Common myeloid progenitor, CD34-positive (primary cell): ENCODE measurements at regions not wholly inside any gene's neighbourhood (a gene's known extent, or its start where the extent isn't known, plus 50 kb on each side); places are given as distances from the start of the nearest gene placed in this dataset.

Source experiments
- CTCF ChIA-PET: fragments of 350-600 bp; sonication (Branson Sonifier 250); formaldehyde crosslinking; loops from one replicate; lab custom pipeline; 2021; ENCODE audit warnings: antibody characterized with exemption; lab: Charles Lee
- POLR2A ChIA-PET: fragments of 350-600 bp; sonication (Branson Sonifier 250); formaldehyde crosslinking; loops from one replicate; lab custom pipeline; 2021; ENCODE audit warnings: antibody characterized with exemption; lab: Charles Lee
- DNase-seq, 3 donors: peaks; one replicate each; pipeline versions ENCODE4 v3.0.0 to v3.0.0-alpha.2; 2013
- H3K27ac ChIP-seq, 2 experiments: 1 replicate in 1 of 2; 2 replicates in 1 of 2; pipeline ENCODE4 v1.7.0; 2013; ENCODE audit warnings: inconsistent platforms in 2 of 2, low read length in 2 of 2, mild to moderate bottlenecking in 2 of 2, low read depth in 1 of 2, moderate library complexity in 1 of 2; ENCODE audit not compliant: severe bottlenecking in 2 of 2, insufficient read depth in 1 of 2, poor library complexity in 1 of 2
- H3K27me3 ChIP-seq, 5 experiments: replicated peaks in 2 of 5; 1 replicate in 3 of 5; 2 replicates in 2 of 5; pipeline versions ENCODE4 v1.6.1 to v1.7.0; 2013; ENCODE audit warnings: low read length in 4 of 5, mild to moderate bottlenecking in 2 of 5, moderate library complexity in 2 of 5, inconsistent platforms in 1 of 5; ENCODE audit not compliant: insufficient read depth in 5 of 5, control insufficient read depth in 4 of 5
- H3K36me3 ChIP-seq, 4 experiments: 1 replicate in 2 of 4; 2 replicates in 2 of 4; pipeline versions ENCODE4 v1.6.1 to v1.7.0; 2013; ENCODE audit warnings: low read length in 3 of 4, control low read depth in 1 of 4, mild to moderate bottlenecking in 1 of 4; ENCODE audit not compliant: control insufficient read depth in 4 of 4, insufficient read depth in 4 of 4
- H3K4me1 ChIP-seq, 4 experiments: 1 replicate in 3 of 4; 2 replicates in 1 of 4; pipeline versions ENCODE4 v1.6.1 to v1.7.1; 2013; ENCODE audit warnings: low read length in 3 of 4, mild to moderate bottlenecking in 3 of 4, control low read depth in 1 of 4, inconsistent platforms in 1 of 4, moderate library complexity in 1 of 4; ENCODE audit not compliant: control insufficient read depth in 4 of 4, insufficient read depth in 4 of 4; ENCODE audit errors: control extremely low read depth in 1 of 4
- H3K4me3 ChIP-seq, 7 experiments: 1 replicate in 4 of 7; 2 replicates in 3 of 7; pipeline versions ENCODE4 v1.5.1 to v1.7.0; 2013; ENCODE audit warnings: mild to moderate bottlenecking in 7 of 7, low read length in 6 of 7, moderate library complexity in 6 of 7, inconsistent platforms in 2 of 7, low read depth in 2 of 7, control low read depth in 1 of 7; ENCODE audit not compliant: insufficient read depth in 4 of 7, control insufficient read depth in 1 of 7; ENCODE audit errors: extremely low read depth in 1 of 7
- H3K9me3 ChIP-seq, 5 experiments: 1 replicate in 4 of 5; 2 replicates in 1 of 5; pipeline versions ENCODE4 v1.6.1 to v1.7.1; 2013; ENCODE audit warnings: low read length in 4 of 5, mild to moderate bottlenecking in 2 of 5, inconsistent platforms in 1 of 5, low read depth in 1 of 5, moderate library complexity in 1 of 5; ENCODE audit not compliant: control insufficient read depth in 4 of 5, insufficient read depth in 2 of 5; ENCODE audit errors: control extremely low read depth in 1 of 5
- WGBS: methylation state at CpG from one replicate; pipeline ENCODE4 v1.1.5; 2013; ENCODE audit not compliant: insufficient coverage; 5-methylcytosine and 5-hydroxymethylcytosine counted together

- no CpG with 5 or more reads among the region's 1 CpG for WGBS
- H3K27ac ChIP-seq: no peak overlapping the region
- ChIA-PET CTCF (interaction anchor here (1.3 to 1.4 kb wide), 2 partner anchors 8 to 20 kb away, joined by 3 to 4 read pairs; no protein-coding TSS in a partner anchor), POLR2A (no interaction called here)
- DNase-seq: no peak
- H3K4me1 ChIP-seq: no peaks in the 10 kb centered on the region
- H3K27me3 ChIP-seq: peaks cover 0 to 2% (median 0%) of the 10 kb centered on the region in 5 experiments
- H3K4me3 ChIP-seq: no peak overlapping the region
- H3K36me3 ChIP-seq: no peaks in the 10 kb centered on the region
- peaks cover 0 to 4% (median 0%) of the 10 kb centered on the region in 5 experiments for H3K9me3 ChIP-seq
Observed at GRCh38 chr5:15023266-15023665, 151.7 kb upstream of the ANKH start.

- H3K9me3 ChIP-seq: no peaks in the 10 kb centered on the region
- no peak overlapping the region for H3K4me3 ChIP-seq
- DNase-seq: no peak
- H3K27me3 ChIP-seq: no peaks in the 10 kb centered on the region
- H3K36me3 ChIP-seq: no peaks in the 10 kb centered on the region
- H3K4me1 ChIP-seq: no peaks in the 10 kb centered on the region
- ChIA-PET POLR2A (no interaction called here), CTCF (no interaction called here)
- 95% methylated on average over 6 of the region's 8 CpGs for whole genome bisulfite sequencing
- H3K27ac ChIP-seq: no peak overlapping the region
Observed at GRCh38 chr5:15021266-15022046, 149.9 kb upstream of the ANKH start.

GRCh38 chr5:15020736-15021135, 149.2 kb upstream of the ANKH start:
- ChIA-PET POLR2A (no interaction called here), CTCF (interaction anchor here (0.9 to 1.0 kb wide), 3 partner anchors 64 to 335 kb away, joined by 3 to 4 read pairs (median 3); no protein-coding TSS in a partner anchor)
- no CpG with 5 or more reads among the region's 3 CpGs for WGBS
- no peak overlapping the region for H3K4me3 ChIP-seq
- no peaks in the 10 kb centered on the region for H3K4me1 ChIP-seq
- DNase-seq: no peak
- H3K9me3 ChIP-seq: no peaks in the 10 kb centered on the region
- no peak overlapping the region for H3K27ac ChIP-seq
- no peaks in the 10 kb centered on the region for H3K27me3 ChIP-seq
- no peaks in the 10 kb centered on the region for H3K36me3 ChIP-seq

GRCh38 chr5:15014809-15015208, 143.2 kb upstream of the ANKH start:
- WGBS: no CpG with 5 or more reads among the region's 3 CpGs

GRCh38 chr5:15013654-15014463, 142.3 kb upstream of the ANKH start:
- Histone ChIP-seq H3K27ac (no peak overlapping the region), H3K4me3 (no peak overlapping the region), H3K36me3 (no peaks in the 10 kb centered on the region), H3K9me3 (no peaks in the 10 kb centered on the region), H3K4me1 (peaks cover 0 to 1% (median 0%) of the 10 kb centered on the region in 4 experiments), H3K27me3 (peaks cover 0 to 1% (median 0%) of the 10 kb centered on the region in 5 experiments)
- WGBS: 40% methylated on average over 3 of the region's 3 CpGs
- ChIA-PET POLR2A (no interaction called here), CTCF (interaction anchor here (1.3 to 5.0 kb wide), 8 partner anchors 10 to 329 kb away, joined by 3 to 34 read pairs (median 5); no protein-coding TSS in a partner anchor)
- peak; percentile 38 to 53 (median 47) for DNase-seq

More at GRCh38 chr5:15014809-15015208, 143.2 kb upstream of the ANKH start:
- H3K36me3 ChIP-seq: no peaks in the 10 kb centered on the region
- ChIA-PET POLR2A (no interaction called here), CTCF (interaction anchor here (0.7 to 5.0 kb wide), 11 partner anchors 9 to 658 kb away, joined by 3 to 34 read pairs (median 4); no protein-coding TSS in a partner anchor)
- DNase-seq: no peak
- H3K9me3 ChIP-seq: no peaks in the 10 kb centered on the region
- H3K27me3 ChIP-seq: no peaks in the 10 kb centered on the region
- H3K4me1 ChIP-seq: no peaks in the 10 kb centered on the region
- no peak overlapping the region for H3K27ac ChIP-seq
- H3K4me3 ChIP-seq: no peak overlapping the region

- ChIA-PET POLR2A (no interaction called here), CTCF (interaction anchor here (5.0 kb wide), 1 partner anchor 284 kb away, joined by 34 read pairs; no protein-coding TSS in a partner anchor)
- Histone ChIP-seq H3K27ac (no peak overlapping the region), H3K4me3 (no peak overlapping the region), H3K9me3 (no peaks in the 10 kb centered on the region), H3K4me1 (peaks cover 0 to 1% (median 0%) of the 10 kb centered on the region in 4 experiments), H3K27me3 (peaks cover 0 to 2% (median 0%) of the 10 kb centered on the region in 5 experiments), H3K36me3 (no peaks in the 10 kb centered on the region)
- no peak for DNase-seq
Observed at GRCh38 chr5:15012061-15012460, 140.5 kb upstream of the ANKH start.
